ENCODE measurements at regions not wholly inside any gene's neighbourhood (a gene's known extent, or its start where the extent isn't known, plus 50 kb on each side); places are given as distances from the start of the nearest gene placed in this dataset.
A peak's percentile ranks its signal among the peaks of the same experiment; 100 is the strongest.

DNA sequence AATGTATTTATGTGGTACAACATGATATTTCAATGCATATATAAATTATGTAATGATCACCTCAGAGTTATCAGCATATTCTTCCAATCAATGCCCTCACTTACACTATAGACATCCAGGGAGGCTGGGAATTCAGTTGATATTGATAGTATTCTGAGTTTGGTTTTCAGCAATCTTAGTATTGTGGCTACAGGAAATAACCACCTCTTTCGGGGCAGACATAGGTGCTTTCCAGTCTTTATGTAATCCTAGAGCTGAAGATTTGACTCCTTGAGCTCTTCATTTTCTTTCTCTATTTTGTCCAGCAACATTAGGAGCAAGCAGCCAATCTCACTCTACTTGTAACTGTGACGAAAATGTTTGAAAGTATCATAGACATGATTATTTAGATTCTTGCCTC is 712.7 kb upstream of the KIRREL3 start:
- DNase-seq (ENCODE audit: low spot score) = no peak

DNA sequence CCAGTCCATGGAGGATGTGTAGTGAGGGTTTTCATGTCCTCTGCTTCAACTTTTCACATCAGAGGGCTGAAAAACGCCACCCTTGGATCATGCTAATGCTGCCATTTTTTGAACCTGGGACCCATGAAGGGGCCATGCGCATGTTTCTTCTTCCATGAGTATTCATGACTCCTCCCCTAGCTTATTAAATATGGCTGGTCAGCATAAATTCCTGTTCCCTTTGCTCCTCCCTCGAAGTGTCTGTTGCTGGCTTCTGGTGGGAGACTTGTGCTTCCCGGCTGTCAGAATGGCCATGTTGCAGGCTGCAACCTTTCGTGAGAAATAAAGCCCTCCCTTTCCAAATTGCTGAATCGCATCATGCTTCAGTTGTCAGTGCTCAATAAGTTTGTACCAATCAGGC is 711.2 kb upstream of the KIRREL3 start:
- no peak for DNase-seq (ENCODE audit: low spot score)

DNA sequence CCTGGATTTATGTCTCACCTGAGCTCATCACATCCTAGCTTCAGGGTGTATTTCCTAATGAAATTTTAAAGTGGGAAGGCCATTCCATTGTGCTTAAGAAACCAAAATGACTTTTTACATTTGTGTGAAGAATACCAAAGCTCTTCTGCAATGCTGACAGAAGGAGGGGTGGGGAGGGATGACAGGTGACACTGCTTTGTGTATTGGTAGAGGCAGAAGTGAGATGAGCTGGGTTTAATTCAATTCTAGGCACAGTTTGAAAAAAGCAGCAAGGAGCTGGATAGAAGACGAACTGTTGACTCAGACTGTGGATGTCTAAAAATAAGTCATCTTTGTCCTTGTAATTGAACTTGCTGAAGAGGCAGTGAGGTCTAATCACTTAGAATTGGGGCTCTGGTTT is 710.3 kb upstream of the KIRREL3 start:
- no peak for DNase-seq (ENCODE audit: low spot score)

DNA sequence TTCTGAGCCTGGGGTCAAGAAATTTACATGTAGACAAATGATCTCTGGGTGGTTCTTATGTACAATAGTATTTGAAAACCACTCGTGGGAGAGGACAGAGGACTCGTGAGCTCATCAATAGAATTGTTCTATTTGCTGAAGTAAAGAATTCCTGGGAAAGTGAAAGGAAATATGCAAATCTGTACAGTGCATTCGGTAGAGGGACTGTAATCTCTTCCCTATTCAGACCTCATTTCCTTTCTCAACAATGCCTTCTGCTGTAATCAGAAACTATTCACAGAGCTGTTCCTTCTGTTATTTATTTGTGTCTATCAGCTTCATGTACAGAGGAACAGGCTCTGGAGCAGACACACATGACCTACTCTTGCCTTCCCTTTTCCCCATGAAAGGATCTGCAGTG is 709.4 kb upstream of the KIRREL3 start:
- no peak for DNase-seq (ENCODE audit: low spot score)

DNA sequence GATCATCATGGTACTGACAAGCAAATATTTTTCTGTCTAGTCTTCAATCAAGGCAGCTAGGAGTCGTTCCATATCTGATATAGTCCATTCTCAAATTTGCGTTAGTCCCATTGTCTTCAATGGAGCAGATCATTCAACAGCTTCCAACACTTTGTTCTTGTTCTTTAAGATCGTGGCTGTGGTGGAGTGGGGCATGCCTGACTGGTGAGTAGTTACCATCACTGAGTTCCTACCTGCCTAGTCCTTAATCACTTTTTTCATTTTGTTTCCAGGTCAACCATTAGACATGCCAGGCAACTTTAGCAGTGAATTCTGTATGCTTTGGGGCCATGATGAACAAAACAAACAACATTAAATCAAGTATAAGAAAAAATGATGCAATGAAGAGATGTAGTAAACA is 693.1 kb upstream of the KIRREL3 start:
- no peak for DNase-seq (ENCODE audit: low spot score)

DNA sequence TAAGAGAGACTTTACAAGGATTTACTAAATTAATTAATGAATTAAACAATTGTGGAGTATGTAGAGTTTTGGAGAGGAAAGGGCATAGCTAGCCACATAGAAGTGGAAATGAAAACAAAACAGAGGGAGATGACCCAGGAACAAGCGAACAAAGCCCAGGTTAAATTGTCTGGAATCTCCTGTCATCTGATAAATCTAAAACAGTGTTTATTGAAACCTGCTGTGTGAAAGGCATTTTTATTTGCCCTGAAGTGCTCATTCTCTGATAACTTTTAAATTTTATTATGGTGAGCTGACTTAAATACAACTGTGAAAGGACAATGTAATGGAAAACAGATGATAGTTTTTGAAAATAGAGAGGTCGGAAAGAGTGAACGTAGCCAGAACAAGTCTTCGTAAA is 682.8 kb upstream of the KIRREL3 start:
- DNase-seq (ENCODE audit: low spot score) = no peak

DNA sequence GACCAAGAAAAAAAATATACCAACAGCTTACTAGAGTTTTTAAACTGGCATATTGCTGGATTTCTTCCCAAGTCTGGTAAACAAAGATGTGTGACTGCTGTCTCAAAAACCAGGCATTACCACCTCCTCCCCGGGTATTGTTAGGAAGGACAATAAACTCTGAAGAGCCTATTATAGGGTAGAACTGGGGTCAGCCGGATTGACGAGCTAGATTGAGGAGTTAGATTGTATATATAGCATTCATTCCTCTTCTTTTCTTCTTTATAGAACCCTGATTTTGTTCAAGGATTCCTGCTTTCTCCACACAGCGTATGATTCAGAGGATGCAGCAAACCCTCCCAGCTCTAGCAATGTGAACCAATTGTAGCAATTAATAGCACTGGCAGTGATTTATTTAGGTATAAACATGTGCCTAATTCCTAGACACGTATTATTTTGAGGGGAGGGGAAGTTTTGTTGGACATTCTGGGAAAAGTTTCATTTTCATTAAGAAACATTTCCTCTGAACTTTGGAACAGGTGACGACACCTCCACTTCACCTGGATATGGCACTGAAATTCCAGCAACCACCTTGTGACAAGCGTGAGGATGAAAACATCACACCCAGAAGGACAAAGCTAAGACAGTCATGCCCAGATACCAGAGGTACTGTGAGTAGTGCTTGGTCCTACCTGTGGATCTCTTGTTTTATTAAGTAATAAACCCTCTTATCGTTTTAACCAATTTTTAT is 679.4 kb upstream of the KIRREL3 start:
- DNase-seq (ENCODE audit: low spot score) = no peak

DNA sequence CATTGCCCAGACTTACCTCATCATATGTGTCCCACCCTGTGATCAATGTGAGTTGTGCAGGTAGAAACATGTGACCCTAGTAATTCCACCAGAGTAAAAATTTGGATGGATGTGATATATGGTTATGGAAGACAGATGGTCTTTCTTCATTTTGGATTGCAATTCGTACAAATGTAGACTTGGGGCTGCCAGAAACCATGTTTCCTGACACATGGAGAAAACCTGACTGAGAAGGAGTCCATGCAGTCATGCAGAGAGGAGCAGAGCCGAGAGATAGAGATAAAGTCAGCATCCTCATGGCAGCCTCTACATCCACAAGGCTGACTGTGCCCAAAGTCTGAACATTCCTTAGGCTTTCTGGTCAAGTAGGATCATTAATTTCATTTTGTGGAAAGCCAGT is 678.1 kb upstream of the KIRREL3 start:
- DNase-seq (ENCODE audit: low spot score) = no peak

DNA sequence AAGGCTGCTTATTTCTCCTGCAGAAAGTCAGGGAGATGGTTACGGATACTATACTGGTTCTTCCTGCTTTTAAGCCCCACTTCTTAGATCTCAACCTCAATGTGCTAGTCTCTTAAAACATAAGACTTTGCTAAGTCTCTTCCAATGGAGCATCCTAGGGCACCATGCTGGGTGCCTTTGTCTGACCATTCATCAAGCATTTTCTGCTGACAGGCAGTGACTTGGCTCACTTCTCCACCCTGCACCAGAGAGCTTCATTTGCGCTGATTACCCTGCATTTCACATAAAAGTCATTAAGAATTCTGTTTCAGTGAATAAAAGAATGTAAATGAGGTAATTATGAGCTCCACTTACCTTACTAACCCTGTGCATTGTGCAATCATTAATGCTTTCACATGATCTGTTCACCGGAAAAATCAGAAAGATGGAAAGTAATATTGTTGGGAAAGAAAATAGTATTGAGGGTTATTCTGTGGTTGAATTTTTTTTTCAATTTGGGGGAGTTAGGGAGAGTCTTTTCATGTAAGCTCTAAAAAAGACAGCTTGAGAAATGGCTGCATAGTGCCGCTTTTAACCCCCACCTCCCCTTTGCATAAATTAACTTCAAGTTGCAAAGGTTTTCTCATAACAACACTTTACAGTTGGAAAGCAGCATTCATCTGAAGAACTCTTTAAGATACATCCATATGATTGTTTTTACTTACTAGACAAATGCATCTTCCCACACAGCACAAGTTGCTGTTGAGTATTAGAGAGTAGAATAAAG is 677.3 kb upstream of the KIRREL3 start:
- DNase-seq (ENCODE audit: low spot score) = no peak

DNA sequence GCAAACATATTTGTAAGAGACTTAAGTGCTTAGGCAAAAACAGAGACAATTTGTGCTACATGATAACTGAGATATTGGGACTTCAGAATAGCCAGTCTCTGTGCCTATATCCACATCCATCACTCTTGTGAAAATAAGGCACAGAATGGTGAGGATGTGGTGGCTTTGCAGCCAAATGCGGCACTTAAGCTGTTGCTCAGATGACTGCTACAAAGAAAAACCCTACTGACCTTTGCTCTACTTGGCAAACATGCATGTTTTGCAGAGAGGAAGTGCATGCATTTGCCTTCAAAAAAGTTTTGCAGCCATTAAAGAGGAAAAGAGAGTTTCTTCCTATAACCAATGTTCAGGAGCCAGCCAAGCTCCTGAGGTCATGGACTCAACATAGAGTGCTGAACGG is 675.0 kb upstream of the KIRREL3 start:
- no peak for DNase-seq (ENCODE audit: low spot score)

DNA sequence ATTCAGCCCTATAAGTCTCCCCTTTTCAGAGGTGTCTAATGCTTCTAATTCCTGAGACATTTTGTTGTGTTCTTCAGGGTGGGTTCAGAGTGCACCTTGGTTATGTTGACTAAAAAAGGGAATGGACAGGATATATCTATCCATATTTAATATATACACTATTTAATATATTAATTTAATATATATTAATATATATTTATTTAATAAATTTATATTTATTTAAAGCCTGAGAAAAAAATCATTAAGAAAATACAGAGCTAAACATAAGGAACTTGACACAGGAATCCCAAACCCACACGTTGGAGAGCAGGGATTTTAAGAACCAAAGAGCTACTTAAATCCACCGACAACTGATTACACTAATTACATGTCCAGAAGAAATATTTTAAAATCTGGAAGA is 674.2 kb upstream of the KIRREL3 start:
- DNase-seq (ENCODE audit: low spot score) = no peak

DNA sequence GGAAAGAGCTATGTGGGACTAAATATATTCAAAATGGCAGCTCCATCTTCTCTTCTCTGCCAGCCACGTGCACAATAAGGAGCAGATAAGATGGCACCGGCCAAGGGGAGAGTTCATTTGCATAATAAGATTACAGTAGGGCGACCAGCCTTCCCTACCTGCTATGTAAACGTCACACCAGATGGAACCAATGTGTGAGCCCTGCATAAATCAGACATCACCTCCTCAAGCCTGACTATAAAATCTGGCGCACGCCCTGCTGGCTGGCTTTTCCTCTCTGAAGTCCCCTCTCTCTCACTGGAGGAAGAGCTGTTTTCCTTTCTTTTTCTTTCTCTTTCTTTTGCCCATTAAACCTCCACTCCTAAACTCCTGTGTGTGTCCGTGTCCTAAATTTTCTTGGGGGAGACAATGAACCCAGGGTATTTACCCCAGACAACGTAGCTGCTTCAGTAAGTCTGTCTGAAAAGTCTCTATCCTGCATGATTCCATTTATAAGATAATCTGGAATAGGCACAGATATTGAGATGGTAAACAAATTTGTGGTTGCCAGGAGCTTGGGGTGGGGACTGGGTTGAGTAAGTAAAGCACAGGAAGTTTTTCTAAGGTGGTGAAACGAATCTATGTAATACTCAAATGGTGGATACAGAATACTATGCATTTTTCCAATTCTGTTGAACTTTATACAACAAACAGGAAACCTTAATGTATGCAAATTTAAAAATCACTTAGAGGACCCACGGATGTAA is 670.0 kb upstream of the KIRREL3 start:
- DNase-seq (ENCODE audit: low spot score) = no peak

DNA sequence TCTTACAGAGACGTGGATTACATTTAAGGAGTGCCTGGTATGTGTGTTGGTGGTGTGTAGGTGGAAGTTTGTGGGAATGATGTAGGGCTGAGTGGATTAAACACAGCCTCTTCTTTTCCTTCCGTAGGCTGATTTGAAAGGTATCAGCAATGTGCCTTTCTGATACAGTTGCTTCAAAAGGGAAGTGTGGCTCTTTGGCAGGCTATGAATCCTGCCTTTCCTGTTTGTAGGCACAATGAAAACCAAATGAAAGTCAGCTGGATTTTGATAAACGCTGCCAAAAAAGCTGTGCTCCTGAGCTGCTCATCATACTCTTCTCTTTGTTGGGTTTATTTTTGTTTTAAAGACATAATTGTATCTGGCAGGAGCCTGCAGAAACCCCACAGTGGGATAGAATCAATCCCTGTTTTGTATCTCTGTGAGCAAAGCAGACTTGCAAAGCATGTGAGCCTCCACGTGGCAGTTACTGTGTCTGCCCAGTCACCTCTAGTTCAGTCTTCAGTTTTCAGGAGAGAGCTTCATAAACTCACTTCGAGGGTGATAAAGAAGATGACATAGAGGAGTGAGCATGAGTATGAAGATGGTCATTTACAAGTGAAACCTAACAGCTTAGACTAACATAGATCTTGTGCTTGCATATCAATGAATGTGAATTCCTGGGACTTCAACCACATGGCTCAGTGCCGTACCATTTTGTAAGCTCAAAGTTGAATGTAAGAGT is 655.7 kb upstream of the KIRREL3 start:
- no peak for DNase-seq (ENCODE audit: low spot score)

DNA sequence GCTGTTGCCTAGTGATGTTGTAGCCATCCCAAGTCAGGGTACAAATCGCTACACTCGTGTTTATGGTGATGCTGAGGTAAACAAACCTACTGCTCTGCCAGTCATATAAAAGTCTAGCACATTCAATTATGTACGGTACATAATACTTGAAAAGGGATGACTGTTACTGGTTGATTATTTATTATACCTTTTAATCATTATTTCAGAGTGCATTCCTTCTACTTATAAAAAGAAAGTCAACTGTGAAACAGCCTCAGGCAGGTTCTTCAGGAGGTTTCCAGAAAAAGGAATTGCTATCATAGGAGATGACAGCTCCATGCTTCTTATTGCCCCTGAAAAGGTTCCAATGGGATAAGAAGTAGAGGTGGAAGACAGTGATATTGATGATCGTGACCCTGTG is 652.5 kb upstream of the KIRREL3 start:
- no peak for DNase-seq (ENCODE audit: low spot score)

DNA sequence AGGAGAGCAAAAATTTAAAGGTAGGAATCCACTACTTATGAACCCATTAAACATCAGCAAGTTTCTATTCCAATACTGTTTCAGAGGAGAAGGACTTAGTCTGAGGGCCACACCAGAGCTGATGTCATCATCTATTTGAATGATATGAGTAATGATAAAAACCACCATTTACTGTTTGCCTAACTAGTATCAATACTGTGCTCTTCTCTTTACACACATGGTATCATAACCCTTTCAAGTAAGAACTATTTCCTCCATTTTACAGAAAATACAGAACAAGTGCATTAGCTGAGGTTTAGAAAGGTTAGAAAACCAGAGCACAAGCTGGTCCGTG is 651.3 kb upstream of the KIRREL3 start:
- no peak for DNase-seq (ENCODE audit: low spot score)

DNA sequence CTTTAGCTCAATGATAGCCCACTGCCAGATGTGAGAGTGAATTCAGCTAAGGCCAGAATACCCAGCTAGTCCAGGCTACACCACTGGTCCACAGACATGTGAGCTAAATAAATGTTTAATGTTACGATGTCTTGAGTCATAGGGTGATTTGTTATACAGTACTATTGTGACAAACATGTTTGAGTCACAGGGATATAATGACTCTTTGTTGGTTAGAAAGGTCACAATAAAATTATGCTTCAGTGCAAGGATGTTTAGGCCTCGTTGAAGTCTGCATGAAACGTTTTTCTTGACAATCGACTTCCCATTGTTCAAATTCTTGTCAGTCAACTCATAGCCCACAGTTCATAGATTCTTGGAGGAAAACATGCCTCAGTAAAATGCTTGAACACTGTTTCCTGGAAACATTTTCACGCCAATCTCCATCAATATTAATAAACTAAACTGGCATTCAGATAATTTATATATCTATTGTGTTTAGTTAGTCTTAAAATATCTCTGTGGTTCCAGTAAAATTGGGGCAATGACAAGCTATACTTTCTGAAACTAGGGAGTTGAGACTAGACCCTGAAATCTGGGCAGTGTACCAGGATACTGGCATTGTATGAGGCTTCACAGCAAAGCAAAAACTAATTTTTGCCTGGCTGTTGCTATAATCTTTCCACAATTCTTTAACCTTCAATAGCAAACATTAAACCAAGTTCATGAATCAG is 650.8 kb upstream of the KIRREL3 start:
- DNase-seq (ENCODE audit: low spot score) = peak; percentile 39

DNA sequence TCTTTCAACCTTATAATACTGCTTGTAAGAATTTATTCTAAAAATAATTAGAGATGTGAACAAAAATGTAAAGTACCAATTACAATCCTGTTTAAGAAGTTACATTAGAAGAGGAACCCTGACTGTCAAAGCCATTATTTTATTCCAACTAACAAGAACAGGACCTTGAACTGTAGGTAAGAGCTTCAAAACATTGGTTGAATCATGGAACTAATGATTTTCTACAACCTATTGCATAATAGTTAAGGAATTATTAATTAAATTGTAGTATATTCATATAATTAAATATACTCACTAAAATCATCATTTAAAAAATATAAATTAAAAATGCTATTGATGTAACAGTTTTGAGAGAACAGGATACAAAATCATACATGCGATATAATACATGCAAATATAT is 649.4 kb upstream of the KIRREL3 start:
- no peak for DNase-seq (ENCODE audit: low spot score)

DNA sequence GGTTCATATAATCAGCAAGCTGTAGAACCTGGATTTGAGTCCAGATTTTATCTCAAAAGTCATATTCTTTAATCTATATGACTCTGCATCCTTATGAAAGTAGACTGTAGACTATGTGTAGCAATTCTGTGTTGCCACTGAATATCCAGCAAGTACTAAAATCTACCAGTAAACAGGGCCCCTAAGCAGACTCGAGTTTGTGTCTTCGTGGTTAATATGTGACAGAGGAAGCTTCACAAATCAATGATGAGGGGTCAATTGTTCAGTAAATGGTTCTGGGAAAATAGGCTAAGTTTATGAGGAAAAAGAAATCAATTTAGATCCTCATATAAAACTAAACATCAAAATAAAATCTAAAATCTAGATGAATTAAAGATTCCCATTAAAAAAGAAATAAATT is 648.5 kb upstream of the KIRREL3 start:
- DNase-seq (ENCODE audit: low spot score) = no peak

DNA sequence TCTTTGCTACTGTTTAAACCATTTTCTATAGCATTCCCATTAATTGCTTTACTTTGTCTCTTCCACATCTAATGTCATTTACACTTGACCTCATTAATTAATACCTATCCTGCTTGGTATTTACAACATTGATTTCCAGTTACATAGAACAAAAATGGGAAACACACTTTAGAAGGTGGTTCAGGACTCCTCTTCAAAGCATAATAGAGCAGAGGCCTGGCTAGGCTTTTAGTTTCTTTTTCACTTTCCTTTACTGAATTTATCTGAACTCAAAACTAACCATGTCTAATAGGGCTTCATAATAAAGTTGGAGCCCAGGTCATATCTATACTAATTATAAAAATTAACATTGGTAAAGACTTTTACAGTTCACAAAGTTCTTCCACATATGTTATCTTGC is 648.0 kb upstream of the KIRREL3 start:
- no peak for DNase-seq (ENCODE audit: low spot score)

DNA sequence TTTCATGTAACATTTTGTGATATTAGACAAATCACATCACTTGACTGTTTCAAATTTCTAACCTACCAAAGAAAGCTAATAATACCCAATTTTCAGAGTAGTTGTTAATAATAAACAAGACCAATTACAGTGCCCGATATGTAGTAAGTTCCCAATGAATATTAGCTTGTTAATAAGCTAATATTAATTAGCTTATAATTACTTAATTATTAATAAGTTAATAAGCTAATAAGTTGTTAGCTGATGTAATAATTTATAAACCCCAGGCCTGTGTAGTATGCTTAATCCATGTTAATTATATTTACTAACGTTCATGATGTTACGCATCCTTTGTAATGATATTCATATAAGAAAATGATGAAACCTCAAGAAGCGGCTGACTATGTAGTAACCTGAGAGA is 643.8 kb upstream of the KIRREL3 start:
- DNase-seq (ENCODE audit: low spot score) = no peak

DNA sequence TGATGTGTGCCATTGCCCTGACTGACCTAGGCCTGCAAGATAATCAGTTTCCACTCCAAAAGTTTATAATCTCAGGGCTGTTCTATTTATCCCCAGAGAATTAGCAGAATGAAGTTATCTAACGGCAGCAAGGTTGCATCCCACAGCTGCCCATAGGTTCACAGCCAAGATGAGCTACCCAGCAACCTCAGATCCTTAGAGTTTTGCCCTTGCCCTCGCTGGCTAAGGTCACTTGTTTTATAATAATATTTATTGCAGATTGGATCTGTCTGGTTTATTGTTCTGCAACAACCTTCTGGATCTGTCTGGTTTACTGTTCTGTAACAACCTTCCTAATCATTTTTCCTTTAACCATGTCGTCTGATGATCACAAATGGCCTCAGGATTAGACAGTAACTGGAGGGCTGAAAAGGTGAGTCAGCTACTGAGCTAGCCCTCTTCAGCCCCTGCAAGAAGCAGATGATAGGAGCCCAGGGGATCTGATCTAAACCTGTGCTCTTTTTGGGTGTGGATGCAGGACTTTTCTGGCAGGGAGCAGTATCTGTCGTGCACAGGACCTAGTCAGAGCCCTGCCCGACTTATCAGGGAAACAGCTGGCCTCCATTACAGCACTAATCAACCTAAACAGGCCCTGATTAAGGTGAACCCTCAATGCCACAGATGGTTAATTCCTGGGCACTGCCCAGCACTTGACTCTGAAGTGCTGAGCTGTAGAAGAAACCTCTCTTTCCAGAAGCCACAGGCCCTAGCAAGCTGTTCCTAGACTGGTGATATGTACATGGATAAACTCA is 642.9 kb upstream of the KIRREL3 start:
- DNase-seq (ENCODE audit: low spot score) = no peak

Data from SW480 (cell line).